Ascending aorta (tissue), 2 donors: ENCODE measurements at regions not wholly inside any gene's neighbourhood (a gene's known extent, or its start where the extent isn't known, plus 50 kb on each side); places are given as distances from the start of the nearest gene placed in this dataset.
"Not testable (repeated sequence)": the region's sequence is repeated elsewhere in the genome, so short reads cannot be mapped to it uniquely, and the experiment has no call there.

Experiments used
- DNase-seq, 2 donors: peaks; one replicate each; pipeline ENCODE4 v3.0.0-alpha.2; 2019; ENCODE audit warnings: low spot score in 2 of 2
- H3K27ac ChIP-seq, 2 donors: fragments of 200-600 bp; sonication (generic); one replicate each; pipeline ENCODE4 v1.5.1; 2016 to 2017; ENCODE audit warnings: mild to moderate bottlenecking in 1 of 2
- H3K27me3 ChIP-seq: fragments of 200-600 bp; sonication (generic); one replicate; pipeline ENCODE4 v1.5.1; 2017
- H3K36me3 ChIP-seq, 2 donors: fragments of 200-600 bp; sonication (generic); one replicate each; pipeline ENCODE4 v1.5.1; 2016
- H3K4me1 ChIP-seq, 2 donors: fragments of 200-600 bp; sonication (generic); one replicate each; pipeline ENCODE4 v1.5.1; 2016 to 2017; ENCODE audit warnings: mild to moderate bottlenecking in 1 of 2
- H3K4me3 ChIP-seq, 2 donors: fragments of 200-600 bp; sonication (generic); one replicate each; pipeline ENCODE4 v1.5.1; 2016 to 2017; ENCODE audit warnings: mild to moderate bottlenecking in 1 of 2
- H3K9me3 ChIP-seq, 2 donors: fragments of 200-600 bp; sonication (generic); one replicate each; pipeline ENCODE4 v1.5.1; 2016
- intact Hi-C: fragments of 100-400 bp; cut with DNase I; formaldehyde crosslinking; loops from one replicate; pipeline ENCODE4 v1.15.1; 2023
- TF ChIP-seq, protein P1 (sequence below), 3 experiments: fragments of 200-600 bp in 2 of 3; fragments of 450-650 bp in 1 of 3; sonication (generic) in 2 of 3; IDR thresholded peaks; one replicate each; pipeline ENCODE4 v1.5.1; 2016 to 2019; ENCODE audit warnings: antibody characterized with exemption in 3 of 3, mild to moderate bottlenecking in 1 of 3, moderate library complexity in 1 of 3

DNA sequence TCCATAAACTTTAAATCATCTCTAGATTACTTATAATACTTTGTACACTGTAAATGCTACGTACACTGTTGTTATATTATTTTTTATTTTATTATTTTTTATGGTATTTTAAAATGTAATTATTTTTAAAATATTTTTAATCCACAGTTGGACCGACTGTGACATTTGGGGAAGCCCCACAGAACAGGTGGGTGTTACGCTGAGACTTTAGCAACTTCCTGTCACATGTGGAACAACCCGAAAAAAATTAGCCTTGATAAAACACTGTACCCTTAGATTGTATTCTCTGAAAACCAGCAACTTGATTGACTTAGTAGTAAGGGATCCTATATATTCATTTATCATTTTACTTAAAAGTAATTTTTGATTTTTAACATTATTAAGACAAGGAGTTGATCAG is 1755.7 kb upstream of the SEL1L start:
- no peaks in the 10 kb centered on the region for H3K36me3 ChIP-seq

GRCh38 chr14:83289896-83290295 is 1756.2 kb upstream of the SEL1L start:
- H3K27ac ChIP-seq = no peak overlapping the region
- DNase-seq = no peak
- no peaks in the 10 kb centered on the region for H3K9me3 ChIP-seq
- H3K27me3 ChIP-seq = no peaks in the 10 kb centered on the region
- no peak overlapping the region for H3K4me3 ChIP-seq
- intact Hi-C loops = loop anchor here (10.0 kb wide), 1 partner anchor 175 kb away; no protein-coding TSS in a partner anchor
- TF ChIP-seq, protein P1, sequence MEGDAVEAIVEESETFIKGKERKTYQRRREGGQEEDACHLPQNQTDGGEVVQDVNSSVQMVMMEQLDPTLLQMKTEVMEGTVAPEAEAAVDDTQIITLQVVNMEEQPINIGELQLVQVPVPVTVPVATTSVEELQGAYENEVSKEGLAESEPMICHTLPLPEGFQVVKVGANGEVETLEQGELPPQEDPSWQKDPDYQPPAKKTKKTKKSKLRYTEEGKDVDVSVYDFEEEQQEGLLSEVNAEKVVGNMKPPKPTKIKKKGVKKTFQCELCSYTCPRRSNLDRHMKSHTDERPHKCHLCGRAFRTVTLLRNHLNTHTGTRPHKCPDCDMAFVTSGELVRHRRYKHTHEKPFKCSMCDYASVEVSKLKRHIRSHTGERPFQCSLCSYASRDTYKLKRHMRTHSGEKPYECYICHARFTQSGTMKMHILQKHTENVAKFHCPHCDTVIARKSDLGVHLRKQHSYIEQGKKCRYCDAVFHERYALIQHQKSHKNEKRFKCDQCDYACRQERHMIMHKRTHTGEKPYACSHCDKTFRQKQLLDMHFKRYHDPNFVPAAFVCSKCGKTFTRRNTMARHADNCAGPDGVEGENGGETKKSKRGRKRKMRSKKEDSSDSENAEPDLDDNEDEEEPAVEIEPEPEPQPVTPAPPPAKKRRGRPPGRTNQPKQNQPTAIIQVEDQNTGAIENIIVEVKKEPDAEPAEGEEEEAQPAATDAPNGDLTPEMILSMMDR (IDR thresholded peaks at IDR 0.05) = no peak
- no peaks in the 10 kb centered on the region for H3K36me3 ChIP-seq
- H3K4me1 ChIP-seq = no peaks in the 10 kb centered on the region

More for the DNA sequence above, 1755.7 kb upstream of the SEL1L start:
- intact Hi-C loops = no loop called here
- no peaks in the 10 kb centered on the region for H3K9me3 ChIP-seq
- TF ChIP-seq, protein P1 (IDR thresholded peaks at IDR 0.05) = no peak
- H3K4me1 ChIP-seq = no peaks in the 10 kb centered on the region
- H3K4me3 ChIP-seq = no peak overlapping the region
- no peak overlapping the region for H3K27ac ChIP-seq
- DNase-seq = no peak
- no peaks in the 10 kb centered on the region for H3K27me3 ChIP-seq

DNA sequence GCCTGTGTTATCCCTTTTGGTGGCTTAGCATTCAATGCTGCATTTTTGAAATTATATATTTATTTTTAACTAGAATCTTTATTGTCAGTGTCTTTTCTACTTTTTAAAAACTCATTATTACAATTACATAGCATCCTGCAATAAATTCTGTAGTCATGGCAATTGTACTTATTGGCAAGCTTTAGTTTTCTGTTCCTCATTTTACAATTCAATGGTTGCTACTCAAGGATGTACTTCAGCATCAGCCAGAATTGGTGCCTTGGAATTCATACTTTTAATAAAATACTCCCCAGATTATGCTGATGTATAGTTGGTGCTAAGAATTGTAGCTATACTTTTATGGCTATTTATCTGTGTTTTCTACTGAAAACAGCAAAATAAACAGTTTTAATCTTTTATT is 1756.8 kb upstream of the SEL1L start:
- TF ChIP-seq, protein P1 (IDR thresholded peaks at IDR 0.05) = no peak
- Histone ChIP-seq H3K27me3 (no peaks in the 10 kb centered on the region), H3K9me3 (no peaks in the 10 kb centered on the region), H3K27ac (no peak overlapping the region), H3K4me3 (no peak overlapping the region), H3K36me3 (no peaks in the 10 kb centered on the region), H3K4me1 (no peaks in the 10 kb centered on the region)
- DNase-seq = no peak
- intact Hi-C loops = loop anchor here (10.0 kb wide), 1 partner anchor 174 kb away; no protein-coding TSS in a partner anchor

GRCh38 chr14:83291714-83292113 is 1758.1 kb upstream of the SEL1L start:
- TF ChIP-seq, protein P1 (IDR thresholded peaks at IDR 0.05) = no peak
- H3K36me3 ChIP-seq = no peaks in the 10 kb centered on the region
- H3K4me1 ChIP-seq = no peaks in the 10 kb centered on the region
- H3K9me3 ChIP-seq = no peaks in the 10 kb centered on the region
- H3K27ac ChIP-seq = no peak overlapping the region
- no peak overlapping the region for H3K4me3 ChIP-seq
- no peaks in the 10 kb centered on the region for H3K27me3 ChIP-seq
- DNase-seq = no peak
- intact Hi-C loops = loop anchor here (10.0 kb wide), 1 partner anchor 173 kb away; no protein-coding TSS in a partner anchor

DNA sequence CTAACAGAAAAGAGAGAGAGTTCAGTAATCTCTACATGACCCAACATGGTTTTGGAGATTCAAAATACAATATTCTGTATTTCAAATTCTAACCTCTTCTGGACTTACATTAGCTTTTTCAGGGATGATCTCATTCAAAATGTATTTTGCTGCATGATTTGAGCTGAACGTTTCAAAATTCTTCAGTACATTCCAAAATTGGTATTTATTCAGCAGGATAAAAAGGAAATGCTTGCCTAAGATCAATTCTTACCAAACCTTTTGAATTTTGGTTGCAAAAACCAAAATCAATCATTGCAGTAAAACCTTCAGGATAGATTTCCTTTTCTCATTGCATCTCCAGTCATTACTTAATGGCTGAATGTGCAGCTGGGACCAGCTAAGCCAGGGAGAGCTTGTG is 1761.3 kb upstream of the SEL1L start:
- no peaks in the 10 kb centered on the region for H3K9me3 ChIP-seq
- H3K36me3 ChIP-seq = no peaks in the 10 kb centered on the region
- TF ChIP-seq, protein P1 (IDR thresholded peaks at IDR 0.05) = no peak
- intact Hi-C loops = loop anchor here (10.0 kb wide), 1 partner anchor 170 kb away; no protein-coding TSS in a partner anchor
- H3K4me3 ChIP-seq = no peak overlapping the region
- no peak for DNase-seq
- no peaks in the 10 kb centered on the region for H3K4me1 ChIP-seq
- no peaks in the 10 kb centered on the region for H3K27me3 ChIP-seq
- H3K27ac ChIP-seq = no peak overlapping the region

DNA sequence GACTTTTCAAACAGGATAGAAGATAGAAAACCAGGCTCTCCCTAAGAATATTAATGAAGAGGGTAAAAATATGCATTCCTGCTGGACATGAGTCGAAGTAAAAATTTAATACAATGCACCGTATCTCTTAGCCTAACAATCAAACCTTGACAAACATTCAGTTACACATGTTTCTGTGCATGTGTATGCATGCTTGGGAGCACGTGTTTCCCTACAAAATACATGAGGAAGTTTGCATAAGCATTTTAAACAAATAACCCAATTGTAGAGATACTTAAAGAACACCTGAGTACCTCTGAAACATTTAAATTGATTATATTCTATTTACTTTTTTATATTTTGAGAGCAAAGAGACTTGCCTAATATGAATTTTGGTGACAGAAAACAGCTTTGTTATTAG is 1763.7 kb upstream of the SEL1L start:
- Histone ChIP-seq H3K36me3 (no peaks in the 10 kb centered on the region), H3K27ac (no peak overlapping the region), H3K9me3 (no peaks in the 10 kb centered on the region), H3K27me3 (no peaks in the 10 kb centered on the region), H3K4me3 (no peak overlapping the region), H3K4me1 (no peaks in the 10 kb centered on the region)
- DNase-seq = no peak
- intact Hi-C loops = loop anchor here (10.0 kb wide), 1 partner anchor 167 kb away; no protein-coding TSS in a partner anchor
- TF ChIP-seq, protein P1 (IDR thresholded peaks at IDR 0.05) = no peak

DNA sequence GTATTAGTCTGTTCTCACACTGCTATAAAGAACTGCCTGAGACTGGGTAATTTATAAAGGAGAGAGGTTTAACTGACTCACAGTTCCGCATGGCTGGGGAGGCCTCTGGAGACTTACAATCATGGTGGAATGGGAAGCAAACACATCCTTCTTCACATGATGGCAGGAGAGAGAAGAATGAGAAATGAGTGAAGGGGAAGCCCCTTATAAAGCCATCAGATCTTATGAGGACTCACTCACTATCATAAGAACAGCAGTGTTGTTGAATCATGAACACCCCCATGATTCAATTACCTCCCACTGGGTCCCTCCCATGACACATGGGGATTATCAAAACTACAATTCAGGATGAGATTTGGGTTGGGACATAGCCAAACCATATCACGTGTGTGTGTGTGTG is 1764.4 kb upstream of the SEL1L start:
- H3K36me3 ChIP-seq, H3K27me3 ChIP-seq, H3K9me3 ChIP-seq, H3K4me1 ChIP-seq, H3K27ac ChIP-seq, H3K4me3 ChIP-seq, DNase-seq: not testable (repeated sequence)
- intact Hi-C loops = loop anchor here (10.0 kb wide), 1 partner anchor 167 kb away; no protein-coding TSS in a partner anchor
